H1 (cell line): ENCODE measurements at regions not wholly inside any gene's neighbourhood (a gene's known extent, or its start where the extent isn't known, plus 50 kb on each side); places are given as distances from the start of the nearest gene placed in this dataset.

ENCODE experiments used
- CTCF ChIA-PET: fragments of 300-600 bp; sonication (Branson Sonifier 250); formaldehyde crosslinking; loops from one replicate; lab custom pipeline; 2021; ENCODE audit not compliant: partially characterized antibody; lab: Charles Lee
- POLR2A ChIA-PET: fragments of 300-600 bp; sonication (Branson Sonifier 250); formaldehyde crosslinking; loops from one replicate; lab custom pipeline; 2021; ENCODE audit warnings: inconsistent platforms; ENCODE audit not compliant: partially characterized antibody; lab: Charles Lee
- DNase-seq, 2 experiments: peaks; one replicate each; pipeline versions ENCODE4 v3.0.0 to v3.0.0-alpha.2; 2010 to 2022; ENCODE audit warnings: low spot score in 2 of 2, low read depth in 1 of 2, mixed read lengths in 1 of 2
- FAIRE-seq: peaks from 2 replicates; lab custom pipeline; 2011; peaks lifted over from hg19 to GRCh38; lab: Jason Lieb, UNC
- H2AFZ ChIP-seq: 2 replicates; pipeline ENCODE4 v1.8.1; 2012; ENCODE audit warnings: low read length, inconsistent platforms
- H2AK5ac ChIP-seq: 2 replicates; pipeline ENCODE4 v1.6.1; 2013; ENCODE audit warnings: low read depth, low read length
- H2BK120ac ChIP-seq: replicated peaks from 2 replicates; pipeline ENCODE3; 2013; ENCODE audit warnings: low read depth, low read length, inconsistent platforms
- H2BK12ac ChIP-seq: 2 replicates; pipeline ENCODE4 v1.6.1; 2013; ENCODE audit warnings: low read depth, low read length
- H2BK15ac ChIP-seq: 2 replicates; pipeline ENCODE4 v1.6.1; 2013; ENCODE audit warnings: low read length
- H2BK20ac ChIP-seq: 2 replicates; pipeline ENCODE4 v1.6.1; 2013; ENCODE audit warnings: low read length
- H2BK5ac ChIP-seq: 2 replicates; pipeline ENCODE4 v1.6.1; 2013; ENCODE audit warnings: low read depth, low read length
- H3K14ac ChIP-seq: 2 replicates; pipeline ENCODE4 v1.6.1; 2013; ENCODE audit warnings: inconsistent platforms; ENCODE audit not compliant: insufficient read length
- H3K18ac ChIP-seq: 2 replicates; pipeline ENCODE4 v1.6.1; 2013; ENCODE audit warnings: low read length; ENCODE audit errors: extremely low read depth
- H3K23ac ChIP-seq: 2 replicates; pipeline ENCODE4 v1.6.1; 2013; ENCODE audit warnings: inconsistent platforms; ENCODE audit not compliant: insufficient read length
- H3K23me2 ChIP-seq: 2 replicates; pipeline ENCODE4 v1.6.1; 2013; ENCODE audit warnings: low read depth, low read length
- H3K27ac ChIP-seq: 2 replicates; pipeline ENCODE4 v1.6.1; 2011; ENCODE audit warnings: low read depth, low read length, inconsistent platforms
- H3K27me3 ChIP-seq, 4 experiments: replicated peaks in 1 of 4; 1 replicate in 1 of 4; 2 replicates in 3 of 4; pipeline versions ENCODE4 v1.6.1 to v1.8.1; 2011 to 2013; ENCODE audit warnings: low read length in 3 of 4, mild to moderate bottlenecking in 3 of 4, inconsistent platforms in 2 of 4, mixed read lengths in 2 of 4, moderate library complexity in 1 of 4; ENCODE audit not compliant: control insufficient read depth in 3 of 4, insufficient read depth in 3 of 4; ENCODE audit errors: extremely low read depth in 1 of 4
- H3K36me3 ChIP-seq, 4 experiments: 2 replicates each; pipeline versions ENCODE4 v1.6.1 to v1.8.1; 2011 to 2013; ENCODE audit warnings: mild to moderate bottlenecking in 4 of 4, low read length in 3 of 4, moderate library complexity in 2 of 4, control low read depth in 1 of 4, inconsistent platforms in 1 of 4; ENCODE audit not compliant: insufficient read depth in 4 of 4, control insufficient read depth in 2 of 4
- H3K4ac ChIP-seq: replicated peaks from 2 replicates; pipeline ENCODE3; 2013; ENCODE audit warnings: low read length, low read depth, mixed read lengths, inconsistent platforms; ENCODE audit not compliant: insufficient read length
- H3K4me1 ChIP-seq, 4 experiments: replicated peaks in 1 of 4; 1 replicate in 1 of 4; 2 replicates in 3 of 4; pipeline versions ENCODE4 v1.6.1 to v1.8.1; 2011 to 2013; ENCODE audit warnings: low read length in 3 of 4, inconsistent platforms in 2 of 4, mixed read lengths in 1 of 4; ENCODE audit not compliant: insufficient read depth in 4 of 4, control insufficient read depth in 3 of 4
- H3K4me2 ChIP-seq, 2 experiments: 2 replicates each; pipeline versions ENCODE4 v1.6.1 to v1.8.1; 2011 to 2013; ENCODE audit warnings: low read depth in 2 of 2, low read length in 2 of 2, control low read depth in 1 of 2, inconsistent platforms in 1 of 2, mild to moderate bottlenecking in 1 of 2; ENCODE audit not compliant: insufficient read depth in 1 of 2
- H3K4me3 ChIP-seq, 4 experiments: fragments of 200-600, 300-600 bp in 1 of 4; sonication (generic), shearing (Covaris generic), sonication (Bioruptor Twin) in 1 of 4; 2 replicates each; pipeline versions ENCODE4 v1.5.1 to v1.8.1; 2011 to 2016; ENCODE audit warnings: low read length in 4 of 4, low read depth in 3 of 4, control low read depth in 2 of 4, inconsistent platforms in 2 of 4, mild to moderate bottlenecking in 2 of 4, mixed read lengths in 1 of 4, moderate library complexity in 1 of 4; ENCODE audit not compliant: insufficient read depth in 2 of 4; ENCODE audit errors: extremely low read depth in 1 of 4
- H3K56ac ChIP-seq: replicated peaks from 2 replicates; pipeline ENCODE3; 2013; ENCODE audit warnings: low read depth, mild to moderate bottlenecking, mixed read lengths, low read length, inconsistent platforms; ENCODE audit not compliant: insufficient read length
- H3K79me1 ChIP-seq: 2 replicates; pipeline ENCODE4 v1.6.1; 2013; ENCODE audit warnings: low read depth, low read length, control low read depth
- H3K79me2 ChIP-seq, 2 experiments: 2 replicates each; pipeline versions ENCODE4 v1.6.1 to v1.8.1; 2012 to 2013; ENCODE audit warnings: low read length in 2 of 2, mild to moderate bottlenecking in 2 of 2, inconsistent platforms in 1 of 2; ENCODE audit not compliant: insufficient read depth in 2 of 2, control insufficient read depth in 1 of 2
- H3K9ac ChIP-seq, 4 experiments: replicated peaks in 1 of 4; 1 replicate in 1 of 4; 2 replicates in 3 of 4; pipeline versions ENCODE4 v1.6.1 to v1.8.1; 2011 to 2013; ENCODE audit warnings: low read depth in 3 of 4, low read length in 3 of 4, control low read depth in 2 of 4, mild to moderate bottlenecking in 2 of 4, moderate library complexity in 2 of 4, inconsistent platforms in 1 of 4; ENCODE audit errors: extremely low read depth in 1 of 4
- H3K9me3 ChIP-seq, 2 experiments: 2 replicates each; pipeline versions ENCODE4 v1.6.1 to v1.8.1; 2012 to 2013; ENCODE audit warnings: mild to moderate bottlenecking in 2 of 2, moderate library complexity in 2 of 2, control low read depth in 1 of 2, inconsistent platforms in 1 of 2, low read depth in 1 of 2, low read length in 1 of 2, mixed read lengths in 1 of 2; ENCODE audit not compliant: insufficient read depth in 2 of 2
- H4K20me1 ChIP-seq, 2 experiments: replicated peaks in 1 of 2; 2 replicates each; pipeline versions ENCODE3 to v1.8.1; 2011 to 2013; ENCODE audit warnings: inconsistent platforms in 2 of 2, low read length in 2 of 2, mild to moderate bottlenecking in 1 of 2; ENCODE audit not compliant: insufficient read depth in 2 of 2, control insufficient read depth in 1 of 2
- H4K5ac ChIP-seq: 2 replicates; pipeline ENCODE4 v1.6.1; 2013; ENCODE audit warnings: low read length, low read depth, mixed read lengths, inconsistent platforms; ENCODE audit not compliant: insufficient read length
- H4K8ac ChIP-seq: 2 replicates; pipeline ENCODE4 v1.8.0; 2013; ENCODE audit warnings: mild to moderate bottlenecking, moderate library complexity, low read length, inconsistent platforms; ENCODE audit not compliant: insufficient read depth; ENCODE audit errors: extremely low read depth
- H4K91ac ChIP-seq: replicated peaks from 2 replicates; pipeline ENCODE3; 2013; ENCODE audit warnings: low read length, mixed read lengths, inconsistent platforms; ENCODE audit not compliant: insufficient read length
- CBX5 ChIP-seq: fragments of 300-800, 300-1000 bp; sonication (generic); IDR thresholded peaks from 2 replicates; pipeline ENCODE4 v1.7.1; 2016; ENCODE audit warnings: antibody characterized with exemption, low read length, low read depth
- CEBPB ChIP-seq: IDR thresholded peaks from 2 replicates; pipeline ENCODE4 v1.6.1; 2012; ENCODE audit warnings: low read depth, low read length
- E2F6 ChIP-seq: IDR thresholded peaks from 2 replicates; pipeline ENCODE4 v1.6.1; 2012; ENCODE audit warnings: inconsistent platforms
- HDAC6 ChIP-seq: IDR thresholded peaks from one replicate; pipeline ENCODE4 v1.7.1; 2012; ENCODE audit warnings: low read depth, mild to moderate bottlenecking, inconsistent platforms, low read length, moderate library complexity
- JUND ChIP-seq: IDR thresholded peaks from 2 replicates; pipeline ENCODE4 v1.6.1; 2011; ENCODE audit warnings: mild to moderate bottlenecking, improper control_type of control experiment, low read length
- KDM4A ChIP-seq: IDR thresholded peaks from one replicate; pipeline ENCODE4 v1.7.1; 2012; ENCODE audit warnings: low read depth, mild to moderate bottlenecking, moderate library complexity, low read length, inconsistent platforms; ENCODE audit not compliant: severe bottlenecking
- MAFK ChIP-seq: IDR thresholded peaks from 2 replicates; pipeline ENCODE4 v1.6.1; 2012; ENCODE audit warnings: low read depth, mild to moderate bottlenecking, improper control_type of control experiment, low read length
- NRF1 ChIP-seq: IDR thresholded peaks from 2 replicates; pipeline ENCODE4 v1.6.1; 2011; ENCODE audit warnings: mild to moderate bottlenecking, low read depth, low read length, improper control_type of control experiment
- PHF8 ChIP-seq: fragments of 200-600 bp; sonication (generic); conservative IDR thresholded peaks from 2 replicates; pipeline ENCODE4 v1.7.1; 2012; ENCODE audit warnings: low read depth, mild to moderate bottlenecking, inconsistent platforms, low read length, moderate library complexity
- POLR2AphosphoS5 ChIP-seq: IDR thresholded peaks from 2 replicates; pipeline ENCODE4 v1.6.1; 2011; ENCODE audit warnings: low read depth, low read length
- SAP30 ChIP-seq: fragments of 300-600 bp; sonication (generic); IDR thresholded peaks from 2 replicates; pipeline ENCODE4 v1.7.1; 2012; ENCODE audit warnings: low read length, moderate library complexity, mild to moderate bottlenecking, inconsistent platforms; ENCODE audit not compliant: insufficient read depth, insufficient replicate concordance
- TEAD4 ChIP-seq: IDR thresholded peaks from 2 replicates; pipeline ENCODE4 v1.6.1; 2012; ENCODE audit warnings: low read depth, low read length, inconsistent platforms, mixed read lengths
- ZNF274 ChIP-seq: IDR thresholded peaks from 2 replicates; pipeline ENCODE4 v1.7.0; 2012; ENCODE audit warnings: low read length, borderline replicate concordance; ENCODE audit errors: extremely low read depth
- TF ChIP-seq, protein P1 (sequence below): IDR thresholded peaks from 2 replicates; pipeline ENCODE4 v1.6.1; 2012; ENCODE audit warnings: low read length, inconsistent platforms

GRCh38 chr4:155039162-155039561 is 169.3 kb upstream of the NPY2R start:
- Histone ChIP-seq H3K9ac (no peak overlapping the region), H3K36me3 (no peaks in the 10 kb centered on the region), H4K20me1 (no peaks in the 10 kb centered on the region), H3K4ac (no peak overlapping the region), H3K23ac (no peak overlapping the region), H3K27me3 (no peaks in the 10 kb centered on the region), H2BK15ac (no peak overlapping the region), H4K8ac (no peak overlapping the region), H3K79me1 (no peaks in the 10 kb centered on the region), H2BK120ac (no peak overlapping the region), H3K18ac (no peak overlapping the region), H2AK5ac (no peak overlapping the region), H3K4me3 (no peak overlapping the region), H3K14ac (no peak overlapping the region), H2BK20ac (no peak overlapping the region), H2AFZ (no peak overlapping the region), H3K56ac (no peak overlapping the region), H3K4me1 (no peaks in the 10 kb centered on the region), H3K79me2 (no peaks in the 10 kb centered on the region), H2BK5ac (no peak overlapping the region), H2BK12ac (no peak overlapping the region), H4K91ac (no peak overlapping the region), H3K27ac (no peak overlapping the region), H3K4me2 (no peak overlapping the region), H4K5ac (no peak overlapping the region), H3K23me2 (no peaks in the 10 kb centered on the region), H3K9me3 (no peaks in the 10 kb centered on the region)
- no peak for DNase-seq
- CTCF ChIA-PET = interaction anchor here (1.5 to 5.4 kb wide), 3 partner anchors 9 to 169 kb away, joined by 6 to 51 read pairs (median 6); no protein-coding TSS in a partner anchor
- no peak for FAIRE-seq
- POLR2A ChIA-PET = no interaction called here
- TF ChIP-seq E2F6 (no peak), PHF8 (no peak), HDAC6 (no peak), ZNF274 (no peak), POLR2AphosphoS5 (no peak), TEAD4 (no peak), CBX5 (no peak), KDM4A (no peak), MAFK (no peak), SAP30 (no peak), CEBPB (no peak), JUND (no peak), NRF1 (no peak)
- TF ChIP-seq, protein P1, sequence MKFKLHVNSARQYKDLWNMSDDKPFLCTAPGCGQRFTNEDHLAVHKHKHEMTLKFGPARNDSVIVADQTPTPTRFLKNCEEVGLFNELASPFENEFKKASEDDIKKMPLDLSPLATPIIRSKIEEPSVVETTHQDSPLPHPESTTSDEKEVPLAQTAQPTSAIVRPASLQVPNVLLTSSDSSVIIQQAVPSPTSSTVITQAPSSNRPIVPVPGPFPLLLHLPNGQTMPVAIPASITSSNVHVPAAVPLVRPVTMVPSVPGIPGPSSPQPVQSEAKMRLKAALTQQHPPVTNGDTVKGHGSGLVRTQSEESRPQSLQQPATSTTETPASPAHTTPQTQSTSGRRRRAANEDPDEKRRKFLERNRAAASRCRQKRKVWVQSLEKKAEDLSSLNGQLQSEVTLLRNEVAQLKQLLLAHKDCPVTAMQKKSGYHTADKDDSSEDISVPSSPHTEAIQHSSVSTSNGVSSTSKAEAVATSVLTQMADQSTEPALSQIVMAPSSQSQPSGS = no peak
